ENCODE measurements at regions not wholly inside any gene's neighbourhood (a gene's known extent, or its start where the extent isn't known, plus 50 kb on each side); places are given as distances from the start of the nearest gene placed in this dataset.
"Not testable (repeated sequence)": the region's sequence is repeated elsewhere in the genome, so short reads cannot be mapped to it uniquely, and the experiment has no call there.

DNA sequence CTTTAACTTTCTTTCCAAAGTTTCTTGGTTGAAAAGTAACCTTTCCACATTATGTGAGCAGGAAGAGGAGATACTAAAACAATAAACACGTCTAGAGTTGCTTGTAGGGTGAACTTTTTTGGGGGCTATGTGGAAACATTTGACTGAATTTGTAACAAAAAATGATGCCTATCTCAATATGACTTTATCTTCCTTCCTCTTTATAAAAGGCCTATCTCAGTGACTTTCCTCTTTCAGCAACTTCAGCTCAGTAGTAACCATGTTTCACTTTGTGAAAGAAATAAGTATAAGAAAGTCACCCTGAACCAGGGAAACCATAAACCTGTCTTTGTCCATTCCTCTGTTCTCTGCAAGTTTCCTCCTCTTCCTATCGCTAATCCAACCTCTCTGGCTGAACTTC is 124.7 kb upstream of the TMEM164 start:
- DNase-seq (ENCODE audit: low read depth in 3 of 3), result no peak

DNA sequence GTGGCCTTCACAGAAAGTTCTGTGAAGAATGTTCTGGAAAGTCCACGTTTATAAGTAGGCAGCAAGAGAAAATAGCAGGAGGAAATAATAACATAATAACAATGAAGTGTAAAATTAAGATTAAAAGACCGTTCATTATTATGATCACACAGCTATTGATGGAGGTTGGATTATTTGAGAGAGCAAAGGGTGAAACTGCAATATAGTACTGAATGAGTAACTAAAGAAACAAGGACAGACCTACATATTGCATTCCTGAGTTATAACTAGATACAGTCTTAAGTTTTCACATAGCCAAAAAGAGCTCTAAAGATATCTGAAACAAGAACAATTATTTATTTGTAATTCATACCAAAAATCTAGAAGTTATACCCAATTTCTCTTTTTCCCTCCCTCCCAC is 122.9 kb upstream of the TMEM164 start:
- DNase-seq (ENCODE audit: low read depth in 3 of 3), result no peak

DNA sequence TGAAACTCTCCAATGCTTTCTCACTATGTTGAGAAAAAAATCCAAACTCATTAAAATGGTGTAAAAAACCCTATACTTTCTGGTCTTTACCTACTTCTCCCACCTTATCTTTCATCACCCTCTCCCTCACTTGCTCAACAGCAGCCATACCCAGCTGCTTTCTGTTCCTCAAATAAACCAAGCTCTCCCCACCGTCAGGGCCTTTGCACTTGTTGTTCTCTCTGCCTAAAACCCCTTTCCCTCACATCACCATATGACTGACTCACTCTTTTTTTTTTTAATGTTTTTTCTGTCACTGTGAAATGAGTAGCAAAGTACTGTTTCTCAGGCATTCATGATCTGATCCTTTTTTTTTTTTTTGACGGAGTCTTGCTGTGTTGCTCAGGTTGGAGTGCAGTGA is 122.3 kb upstream of the TMEM164 start:
- DNase-seq (ENCODE audit: low read depth in 3 of 3), result no peak

- DNase-seq (ENCODE audit: low read depth in 3 of 3), result peak; percentile 2 to 29 (median 18)
Observed at GRCh38 chrX:109886122-109886761, 116.7 kb upstream of the TMEM164 start.

DNA sequence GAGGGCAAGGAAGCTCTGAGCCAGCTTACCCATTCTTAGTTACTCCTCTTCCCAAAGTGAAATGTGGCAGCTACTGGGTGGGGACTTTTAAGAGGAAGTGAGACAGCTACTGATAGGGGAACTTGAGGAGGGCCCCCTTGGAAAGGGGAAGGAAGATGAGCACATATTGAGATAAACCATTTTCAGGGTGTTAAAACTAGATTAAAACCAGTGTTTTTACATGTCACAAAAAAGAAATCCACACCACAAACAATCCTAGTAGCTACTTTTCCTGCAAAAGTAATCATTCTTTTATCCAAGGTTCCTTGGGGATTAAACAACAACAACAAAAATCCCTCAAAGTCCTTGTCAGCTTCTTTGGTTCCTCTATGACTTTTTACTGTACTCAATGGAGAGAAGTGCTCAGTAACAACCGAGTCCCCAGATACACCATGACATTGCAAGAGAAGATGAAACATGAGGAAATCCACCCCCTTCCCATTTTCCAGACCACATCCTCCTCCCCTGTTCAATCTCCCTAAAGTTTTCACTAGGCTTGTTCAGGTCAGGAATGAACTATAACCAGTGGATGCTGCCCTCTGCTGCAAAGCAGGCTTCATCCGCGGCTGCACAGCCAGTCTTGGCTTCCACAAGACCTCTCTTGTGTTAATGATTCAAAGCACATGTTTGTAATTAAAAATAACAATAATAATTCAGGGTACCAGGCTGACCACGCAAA is 113.5 kb upstream of the TMEM164 start:
- no peak for DNase-seq (ENCODE audit: low read depth in 3 of 3)

DNA sequence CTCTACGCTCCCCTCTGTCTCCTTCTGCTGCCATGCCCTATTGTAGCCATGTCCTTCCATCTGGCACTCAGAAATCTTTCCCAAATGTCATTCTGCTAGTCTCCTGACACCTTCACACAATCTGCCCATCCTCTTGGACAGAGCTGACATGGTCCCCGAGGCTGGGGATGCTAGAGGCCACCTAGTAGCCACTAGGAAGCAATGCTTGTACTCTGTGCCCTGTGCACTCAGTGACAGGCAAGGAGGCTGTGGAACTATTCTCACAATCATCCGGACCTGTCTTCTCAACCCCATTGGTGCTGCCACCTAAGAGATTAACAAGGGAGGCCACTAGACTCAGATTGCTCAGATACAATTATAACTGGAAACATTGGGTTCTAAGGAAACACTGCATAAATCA is 112.6 kb upstream of the TMEM164 start:
- DNase-seq (ENCODE audit: low read depth in 3 of 3), result no peak

DNA sequence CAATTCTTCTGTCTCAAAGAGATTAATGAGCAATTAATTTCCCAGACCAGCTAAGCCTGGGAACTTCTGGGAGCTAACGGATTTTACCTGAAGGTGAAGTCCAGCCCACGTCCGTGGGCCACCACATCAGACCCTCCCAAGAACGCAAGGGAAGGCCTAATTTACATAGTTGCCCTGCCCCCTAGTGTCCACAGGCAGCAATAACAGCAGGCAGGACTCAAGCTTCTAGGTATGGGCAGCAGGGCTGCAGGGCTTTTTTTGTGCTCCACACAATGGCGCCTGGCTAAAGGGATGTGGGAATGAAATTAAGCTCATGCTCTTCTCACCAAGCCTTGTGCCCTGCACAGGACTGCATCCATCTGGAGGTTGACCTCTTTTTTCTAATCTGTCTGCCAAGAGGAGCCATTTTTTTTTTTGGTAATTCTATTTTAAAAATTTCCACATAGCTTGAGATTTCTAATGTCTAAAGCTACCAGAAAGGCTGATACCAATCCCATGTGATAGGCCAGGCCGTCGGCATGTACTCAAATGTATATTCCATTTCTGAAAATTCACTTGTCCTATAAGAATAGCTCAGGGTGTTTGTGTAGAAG is 111.9 kb upstream of the TMEM164 start:
- peak; percentile 8 to 27 (median 12) for DNase-seq (ENCODE audit: low read depth in 3 of 3)

- DNase-seq (ENCODE audit: low read depth in 3 of 3), result not testable (repeated sequence)
Observed at GRCh38 chrX:109896024-109896423, 106.9 kb upstream of the TMEM164 start.

- DNase-seq (ENCODE audit: low read depth in 3 of 3), result no peak
Observed at GRCh38 chrX:109902665-109903064, 100.2 kb upstream of the TMEM164 start.

DNA sequence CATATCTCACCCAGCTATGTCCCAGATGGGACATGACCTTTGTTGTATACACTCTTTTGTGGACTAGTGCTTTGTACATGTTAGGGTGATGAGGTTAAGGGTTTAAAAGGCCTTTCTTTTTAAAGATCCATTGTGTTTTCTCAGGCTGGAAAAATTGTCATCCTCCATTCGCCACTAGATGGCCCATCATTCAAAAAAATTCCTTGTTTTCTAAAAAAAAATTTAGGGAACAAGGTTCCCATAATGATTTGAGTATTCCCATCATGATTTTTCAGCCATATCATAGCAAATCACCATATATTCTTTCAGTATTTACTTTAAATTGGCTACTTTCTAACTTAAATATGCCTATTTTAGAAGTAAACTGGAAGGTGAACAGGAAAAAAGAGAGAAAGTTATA is 91.9 kb upstream of the TMEM164 start:
- DNase-seq (ENCODE audit: low read depth in 3 of 3), result no peak

DNA sequence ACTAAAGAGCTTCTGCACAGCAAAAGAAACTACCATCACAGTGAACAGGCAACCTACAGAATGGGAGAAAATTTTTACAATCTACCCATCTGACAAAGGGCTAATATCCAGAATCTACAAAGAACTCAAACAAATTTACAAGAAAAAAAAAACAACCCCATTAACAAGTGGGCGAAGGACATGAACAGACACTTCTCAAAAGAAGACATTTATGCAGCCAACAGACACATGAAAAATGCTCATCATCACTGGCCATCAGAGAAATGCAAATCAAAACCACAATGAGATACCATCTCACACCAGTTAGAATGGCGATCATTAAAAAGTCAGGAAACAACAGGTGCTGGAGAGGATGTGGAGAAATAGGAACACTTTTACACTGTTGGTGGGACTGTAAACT is 89.9 kb upstream of the TMEM164 start:
- not testable (repeated sequence) for DNase-seq (ENCODE audit: low read depth in 3 of 3)

GRCh38 chrX:109914114-109914849 is 88.6 kb upstream of the TMEM164 start:
- DNase-seq (ENCODE audit: low read depth in 3 of 3), result no peak

DNA sequence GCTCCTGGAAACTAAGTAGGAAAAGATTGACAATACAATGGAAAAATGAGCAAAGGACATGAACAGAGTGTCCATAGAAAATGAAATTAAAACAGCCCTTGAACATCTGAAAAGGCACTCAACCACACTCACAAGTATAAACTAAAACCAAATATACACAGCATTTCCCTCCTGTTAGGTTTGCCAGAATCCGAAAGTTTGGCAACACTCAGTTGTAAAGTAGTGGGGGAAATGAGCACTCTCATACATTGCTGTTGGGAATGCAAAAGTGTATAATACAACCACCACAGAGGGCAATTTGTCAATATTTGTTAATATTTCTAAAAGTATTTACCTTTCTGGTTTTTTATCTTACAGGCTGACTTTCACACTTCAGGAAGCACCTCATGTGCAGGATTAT is 84.2 kb upstream of the TMEM164 start:
- DNase-seq (ENCODE audit: low read depth in 3 of 3), result no peak

DNA sequence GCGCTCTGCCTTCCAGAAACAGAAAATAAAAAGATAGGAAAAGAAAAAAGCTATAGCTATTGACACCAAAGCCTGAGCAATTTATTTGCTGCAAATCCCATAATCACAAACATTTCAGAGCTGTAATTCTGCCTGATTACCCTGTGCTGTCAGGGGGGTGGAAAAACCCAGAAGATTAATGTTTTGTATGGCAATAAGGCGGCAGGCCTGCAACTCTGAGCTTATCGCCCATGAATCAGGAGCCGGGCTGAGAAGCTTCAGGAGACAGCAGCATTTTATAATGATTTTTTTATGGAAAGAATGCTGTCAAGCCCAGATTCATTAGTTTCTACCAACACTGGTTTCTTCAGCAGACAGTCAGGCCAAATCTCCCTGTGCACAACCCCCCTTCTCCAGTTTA is 82.6 kb upstream of the TMEM164 start:
- DNase-seq (ENCODE audit: low read depth in 3 of 3), result no peak

GRCh38 chrX:109920868-109921267 is 82.0 kb upstream of the TMEM164 start:
- no peak for DNase-seq (ENCODE audit: low read depth in 3 of 3)

- DNase-seq (ENCODE audit: low read depth in 3 of 3), result no peak
Observed at GRCh38 chrX:109922190-109922589, 80.7 kb upstream of the TMEM164 start.

DNA sequence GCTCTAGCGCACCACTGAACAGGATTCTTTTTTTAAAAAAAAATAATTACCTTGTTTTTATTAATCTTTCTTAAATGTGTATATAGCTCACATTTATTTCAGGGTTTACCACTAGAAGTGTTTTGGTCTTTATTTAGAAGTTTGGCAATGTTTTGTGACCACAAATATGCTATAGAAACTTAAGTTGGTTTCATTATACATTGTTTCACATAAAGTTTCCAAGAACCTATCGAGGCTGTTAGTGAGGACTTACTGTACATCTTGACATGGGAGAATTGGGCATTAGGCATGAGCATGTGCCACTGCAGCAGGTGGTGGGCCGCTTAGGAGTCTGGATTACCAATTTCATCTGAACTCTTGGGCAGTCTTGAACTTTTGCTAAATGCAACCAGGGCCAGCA is 77.9 kb upstream of the TMEM164 start:
- not testable (repeated sequence) for DNase-seq (ENCODE audit: low read depth in 3 of 3)

- DNase-seq (ENCODE audit: low read depth in 3 of 3), result no peak
Observed at GRCh38 chrX:109925656-109926055, 77.3 kb upstream of the TMEM164 start.

DNA sequence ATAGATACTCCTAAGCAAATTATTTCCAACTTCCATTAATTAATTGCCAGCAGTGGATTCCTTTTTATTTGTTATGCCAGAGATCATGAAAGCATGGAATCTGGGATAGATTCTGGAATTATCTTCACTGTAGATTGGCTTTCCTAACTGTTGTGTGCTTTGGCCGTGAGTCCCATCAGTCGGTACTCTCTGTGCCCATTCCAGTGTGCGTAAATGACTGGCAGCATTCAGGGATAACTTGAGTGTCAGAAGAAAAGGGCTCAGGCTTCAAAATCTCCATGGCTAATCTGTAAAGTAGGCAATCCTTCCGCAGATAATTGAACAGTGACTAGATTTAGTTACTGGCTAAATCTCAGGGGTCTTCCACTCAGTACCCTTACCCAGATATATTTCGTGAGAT is 76.8 kb upstream of the TMEM164 start:
- no peak for DNase-seq (ENCODE audit: low read depth in 3 of 3)

GRCh38 chrX:109926743-109927662 is 75.9 kb upstream of the TMEM164 start:
- no peak for DNase-seq (ENCODE audit: low read depth in 3 of 3)

DNA sequence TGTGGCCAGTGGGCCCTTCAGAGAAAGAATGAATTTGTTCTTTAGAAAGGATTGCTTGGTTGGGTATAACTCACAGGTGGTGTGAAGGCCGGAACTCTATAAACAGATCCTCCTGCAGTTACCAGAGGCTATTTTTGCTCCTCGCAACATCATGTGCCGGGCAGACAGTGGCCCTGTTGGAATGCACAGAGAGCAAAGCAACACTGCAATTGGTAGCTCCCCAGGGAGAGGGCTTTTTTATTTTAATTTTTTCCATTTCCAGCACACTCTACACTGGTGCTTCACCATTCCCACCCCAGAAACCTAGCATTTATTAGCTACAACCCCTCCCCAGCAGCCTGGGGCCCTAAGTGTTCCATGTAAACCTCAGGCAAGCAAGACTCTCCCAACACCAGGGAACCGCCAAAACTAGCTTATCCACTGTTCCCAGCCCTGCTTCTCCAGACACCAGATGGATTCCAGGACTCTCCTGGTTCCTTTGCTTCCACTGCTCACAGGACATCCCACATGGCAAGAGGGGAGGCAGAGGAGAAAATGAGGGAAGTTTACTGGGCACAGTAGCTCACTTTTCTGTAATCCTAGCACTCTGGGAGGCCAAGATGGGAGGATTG is 75.1 kb upstream of the TMEM164 start:
- no peak for DNase-seq (ENCODE audit: low read depth in 3 of 3)
